IMR-90 (cell line): ENCODE measurements at regions not wholly inside any gene's neighbourhood (a gene's known extent, or its start where the extent isn't known, plus 50 kb on each side); places are given as distances from the start of the nearest gene placed in this dataset.

Experiments used
- ATAC-seq: fragments of 200-7000 bp; cut with Tn5 transposase; 2 replicates; pipeline ENCODE4 v1.9.1; 2020; ENCODE audit warnings: low read depth, mild to moderate bottlenecking, moderate library complexity
- BruUV-seq: library from RNA; stranded (reverse); fragments of 400-500 nt; replicated peaks from 2 replicates; lab custom pipeline; 2021; lab: Mats Ljungman, UMichigan
- CTCF ChIA-PET: fragments of 300-600 bp; formaldehyde crosslinking; extraction: SDS; loops from one replicate; lab custom pipeline; 2021; ENCODE audit warnings: antibody characterized with exemption; lab: Yijun Ruan, JAX
- POLR2A ChIA-PET: fragments of 300-600 bp; sonication (Branson Sonifier 250); formaldehyde crosslinking; loops from one replicate; lab custom pipeline; 2022; ENCODE audit warnings: antibody characterized with exemption; ENCODE audit not compliant: unreplicated experiment; lab: Charles Lee
- DNase-seq: peaks from one replicate; pipeline ENCODE4 v3.0.0; 2013
- H2AFZ ChIP-seq: replicated peaks from 2 replicates; pipeline ENCODE3; 2013; ENCODE audit warnings: low read length, mild to moderate bottlenecking; ENCODE audit not compliant: poor library complexity
- H2AK5ac ChIP-seq: 2 replicates; pipeline ENCODE4 v1.6.1; 2013; ENCODE audit warnings: low read depth, low read length, inconsistent platforms
- H2AK9ac ChIP-seq: replicated peaks from 2 replicates; pipeline ENCODE3; 2013; ENCODE audit warnings: mild to moderate bottlenecking, low read depth, low read length, moderate library complexity; ENCODE audit not compliant: poor library complexity
- H2BK120ac ChIP-seq: 2 replicates; pipeline ENCODE4 v1.6.1; 2013; ENCODE audit warnings: low read depth, low read length, inconsistent platforms
- H2BK15ac ChIP-seq: 3 replicates; pipeline ENCODE4 v1.6.1; 2013; ENCODE audit warnings: low read depth, low read length, inconsistent platforms
- H2BK20ac ChIP-seq: 2 replicates; pipeline ENCODE4 v1.6.1; 2013; ENCODE audit warnings: low read depth, mild to moderate bottlenecking, inconsistent platforms, low read length, moderate library complexity
- H2BK5ac ChIP-seq: 2 replicates; pipeline ENCODE4 v1.6.1; 2013; ENCODE audit warnings: mild to moderate bottlenecking, low read depth, low read length, inconsistent platforms; ENCODE audit not compliant: poor library complexity, severe bottlenecking
- H3K14ac ChIP-seq: replicated peaks from 2 replicates; pipeline ENCODE4 v1.6.1; 2013; ENCODE audit warnings: low read depth, low read length, inconsistent platforms
- H3K18ac ChIP-seq: 2 replicates; pipeline ENCODE4 v1.6.1; 2013; ENCODE audit warnings: low read depth, low read length, control low read depth
- H3K23ac ChIP-seq: 2 replicates; pipeline ENCODE4 v1.6.1; 2013; ENCODE audit warnings: low read depth, low read length, inconsistent platforms
- H3K27ac ChIP-seq: 2 replicates; pipeline ENCODE4 v1.5.1; 2013; ENCODE audit warnings: mild to moderate bottlenecking, control low read depth, low read length; ENCODE audit not compliant: insufficient read depth
- H3K27me3 ChIP-seq: 2 replicates; pipeline ENCODE4 v1.6.1; 2013; ENCODE audit warnings: low read length; ENCODE audit not compliant: control insufficient read depth, insufficient read depth
- H3K36me3 ChIP-seq: 2 replicates; pipeline ENCODE4 v1.6.1; 2013; ENCODE audit warnings: low read length, mixed read lengths; ENCODE audit not compliant: control insufficient read depth, insufficient read depth
- H3K4ac ChIP-seq: 2 replicates; pipeline ENCODE4 v1.6.1; 2013; ENCODE audit warnings: low read depth, low read length, inconsistent platforms
- H3K4me1 ChIP-seq: 2 replicates; pipeline ENCODE4 v1.6.1; 2013; ENCODE audit warnings: low read length, mixed read lengths; ENCODE audit not compliant: control insufficient read depth, insufficient read depth
- H3K4me2 ChIP-seq: 2 replicates; pipeline ENCODE4 v1.6.1; 2013; ENCODE audit warnings: low read depth, mild to moderate bottlenecking, control low read depth, low read length, moderate library complexity
- H3K4me3 ChIP-seq: 2 replicates; pipeline ENCODE4 v1.5.1; 2013; ENCODE audit warnings: low read depth, mild to moderate bottlenecking, control low read depth, low read length, moderate library complexity; ENCODE audit not compliant: insufficient read depth
- H3K56ac ChIP-seq: 2 replicates; pipeline ENCODE4 v1.6.1; 2013; ENCODE audit warnings: low read length, inconsistent platforms; ENCODE audit not compliant: insufficient read depth; ENCODE audit errors: extremely low read depth
- H3K79me1 ChIP-seq, 2 experiments: 2 replicates each; pipeline ENCODE4 v1.6.1; 2013; ENCODE audit warnings: low read length in 2 of 2, inconsistent platforms in 1 of 2, low read depth in 1 of 2
- H3K9ac ChIP-seq: 2 replicates; pipeline ENCODE4 v1.6.1; 2013; ENCODE audit warnings: low read depth, low read length, control low read depth
- H3K9me1 ChIP-seq: 2 replicates; pipeline ENCODE4 v1.6.1; 2013; ENCODE audit warnings: low read length, inconsistent platforms; ENCODE audit not compliant: insufficient read depth
- H3K9me3 ChIP-seq: 2 replicates; pipeline ENCODE4 v1.6.1; 2013; ENCODE audit warnings: low read length; ENCODE audit not compliant: control insufficient read depth, insufficient read depth
- H4K20me1 ChIP-seq: 2 replicates; pipeline ENCODE4 v1.6.1; 2013; ENCODE audit warnings: low read length, inconsistent platforms; ENCODE audit not compliant: insufficient read depth
- H4K5ac ChIP-seq: 2 replicates; pipeline ENCODE4 v1.6.1; 2013; ENCODE audit warnings: mild to moderate bottlenecking, low read depth, low read length, control low read depth
- H4K8ac ChIP-seq, 2 experiments: 2 replicates each; pipeline ENCODE4 v1.6.1; 2013; ENCODE audit warnings: low read depth in 2 of 2, low read length in 2 of 2, control low read depth in 1 of 2, inconsistent platforms in 1 of 2
- H4K91ac ChIP-seq: 2 replicates; pipeline ENCODE4 v1.6.1; 2013; ENCODE audit warnings: low read depth, low read length, inconsistent platforms; ENCODE audit not compliant: insufficient read depth
- BHLHE40 ChIP-seq: fragments of 150-350 bp; IDR thresholded peaks from 2 replicates; pipeline ENCODE4 v1.6.1; 2016; ENCODE audit warnings: mild to moderate bottlenecking, low read depth, low read length
- CEBPB ChIP-seq: IDR thresholded peaks from 2 replicates; pipeline ENCODE4 v1.6.1; 2012; ENCODE audit warnings: low read depth, low read length, improper control_type of control experiment
- CHD1 ChIP-seq: IDR thresholded peaks from 2 replicates; pipeline ENCODE4 v1.6.1; 2012; ENCODE audit warnings: low read depth, low read length, improper control_type of control experiment
- FOS ChIP-seq: fragments of 150-350 bp; IDR thresholded peaks from 2 replicates; pipeline ENCODE4 v1.6.1; 2016; ENCODE audit warnings: low read depth, low read length
- MAFK ChIP-seq: IDR thresholded peaks from 2 replicates; pipeline ENCODE4 v1.6.1; 2012; ENCODE audit warnings: low read depth, low read length, improper control_type of control experiment
- MAZ ChIP-seq: IDR thresholded peaks from 2 replicates; pipeline ENCODE4 v1.6.1; 2012; ENCODE audit warnings: low read depth, mild to moderate bottlenecking, low read length, improper control_type of control experiment, moderate library complexity, borderline replicate concordance
- MXI1 ChIP-seq: IDR thresholded peaks from 2 replicates; pipeline ENCODE4 v1.6.1; 2012; ENCODE audit warnings: low read depth, mild to moderate bottlenecking, low read length, moderate library complexity, borderline replicate concordance
- NFE2L2 ChIP-seq: fragments of 150-350 bp; IDR thresholded peaks from 2 replicates; pipeline ENCODE4 v1.6.1; 2016; ENCODE audit warnings: low read depth, mild to moderate bottlenecking, low read length
- POLR2A ChIP-seq: IDR thresholded peaks from 2 replicates; pipeline ENCODE4 v1.6.1; 2012; ENCODE audit warnings: mild to moderate bottlenecking, low read depth, low read length
- RAD21 ChIP-seq: IDR thresholded peaks from 2 replicates; pipeline ENCODE4 v1.6.1; 2012; ENCODE audit warnings: low read length, improper control_type of control experiment
- RCOR1 ChIP-seq: IDR thresholded peaks from 2 replicates; pipeline ENCODE4 v1.6.1; 2012; ENCODE audit warnings: mild to moderate bottlenecking, low read length, improper control_type of control experiment; ENCODE audit not compliant: insufficient replicate concordance
- RFX5 ChIP-seq: IDR thresholded peaks from 2 replicates; pipeline ENCODE4 v1.8.0; 2012; ENCODE audit warnings: low read depth, mild to moderate bottlenecking, low read length, moderate library complexity
- SMC3 ChIP-seq: fragments of 150-350 bp; IDR thresholded peaks from 2 replicates; pipeline ENCODE4 v1.6.1; 2016; ENCODE audit warnings: low read depth, mild to moderate bottlenecking, antibody characterized with exemption, low read length, moderate library complexity
- WGBS, 2 experiments: methylation state at CpG; one replicate each; pipeline versions ENCODE4 v1.1.5 to v1.1.7; 2013; ENCODE audit warnings: missing lambda C conversion rate in 2 of 2; ENCODE audit not compliant: insufficient read length in 1 of 2; ENCODE audit errors: extremely low coverage in 2 of 2; 5-methylcytosine and 5-hydroxymethylcytosine counted together
- dilution Hi-C: fragments of 300-500 bp; cut with HindIII; formaldehyde crosslinking; loops from one replicate; pipeline ENCODE4 v1.14.3; 2018; ENCODE audit warnings: low sequenced_read_pairs; ENCODE audit not compliant: unreplicated experiment
- in situ Hi-C: fragments of 300-500 bp; cut with MboI; formaldehyde crosslinking; loops from 3 replicates; pipeline ENCODE4 v1.14.3; 2019; ENCODE audit warnings: low sequenced_read_pairs, inconsistent platforms, mixed read lengths
- intact Hi-C: fragments of 100-400 bp; cut with micrococcal nuclease; formaldehyde crosslinking; loops from 2 replicates; pipeline ENCODE4 v1.10.0; 2022
- TF ChIP-seq, protein P1 (sequence below): conservative IDR thresholded peaks from 2 replicates; pipeline ENCODE4 v1.5.1; 2012; ENCODE audit warnings: mild to moderate bottlenecking, low read depth, low read length, improper control_type of control experiment
- TF ChIP-seq, protein P2 (sequence below): fragments of 150-350 bp; IDR thresholded peaks from 2 replicates; pipeline ENCODE4 v1.6.1; 2017; ENCODE audit warnings: mild to moderate bottlenecking, antibody characterized with exemption, low read length, low read depth
- TF ChIP-seq, protein P3 (sequence below): fragments of 150-350 bp; IDR thresholded peaks from 2 replicates; pipeline ENCODE4 v1.6.1; 2016; ENCODE audit warnings: low read depth, mild to moderate bottlenecking, low read length, moderate library complexity, borderline replicate concordance

DNA sequence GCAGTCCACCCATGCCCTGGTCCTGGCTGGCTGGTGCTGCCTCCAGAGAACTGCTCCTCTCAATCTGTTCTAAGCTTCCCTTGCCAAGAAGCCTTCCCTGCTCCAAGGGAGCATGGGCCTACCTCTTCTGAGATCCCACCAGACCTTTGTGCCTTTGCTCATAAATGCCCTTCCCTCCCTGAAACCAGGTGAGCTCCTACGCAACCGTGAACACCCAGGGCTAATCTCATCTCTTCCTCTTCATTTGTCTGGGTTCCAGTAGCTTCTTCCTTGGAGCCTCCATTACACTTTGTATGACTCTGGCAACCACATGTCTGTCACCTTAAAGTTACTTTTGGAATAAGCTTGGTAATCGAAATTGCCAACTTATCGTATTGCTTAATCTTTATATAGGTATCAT is 270.6 kb downstream of the PBX3 start:
- Histone ChIP-seq H4K8ac (no peak overlapping the region), H3K4me3 (no peak overlapping the region), H3K18ac (no peak overlapping the region), H3K14ac (no peak overlapping the region), H2AK9ac (no peak overlapping the region), H3K23ac (no peak overlapping the region), H3K36me3 (no peaks in the 10 kb centered on the region), H4K91ac (no peak overlapping the region), H3K56ac (no peak overlapping the region), H2BK15ac (no peak overlapping the region), H3K27ac (no peak overlapping the region), H3K4me2 (no peak overlapping the region), H2AFZ (no peak overlapping the region), H3K4me1 (no peaks in the 10 kb centered on the region), H4K5ac (no peak overlapping the region), H3K9ac (no peak overlapping the region), H2BK5ac (no peak overlapping the region), H3K4ac (no peak overlapping the region), H2BK120ac (no peak overlapping the region), H3K9me1 (no peaks in the 10 kb centered on the region), H3K79me1 (no peaks in the 10 kb centered on the region), H2AK5ac (no peak overlapping the region), H2BK20ac (no peak overlapping the region), H3K27me3 (peaks cover 10% of the 10 kb centered on the region), H3K9me3 (no peaks in the 10 kb centered on the region), H4K20me1 (no peaks in the 10 kb centered on the region)
- BruUV-seq, result no TSS peak
- intact Hi-C loops, result no loop called here
- DNase-seq (no peak), ATAC-seq (no peak)
- dilution Hi-C loops, result no loop called here
- in situ Hi-C loops, result no loop called here
- TF ChIP-seq, protein P1, sequence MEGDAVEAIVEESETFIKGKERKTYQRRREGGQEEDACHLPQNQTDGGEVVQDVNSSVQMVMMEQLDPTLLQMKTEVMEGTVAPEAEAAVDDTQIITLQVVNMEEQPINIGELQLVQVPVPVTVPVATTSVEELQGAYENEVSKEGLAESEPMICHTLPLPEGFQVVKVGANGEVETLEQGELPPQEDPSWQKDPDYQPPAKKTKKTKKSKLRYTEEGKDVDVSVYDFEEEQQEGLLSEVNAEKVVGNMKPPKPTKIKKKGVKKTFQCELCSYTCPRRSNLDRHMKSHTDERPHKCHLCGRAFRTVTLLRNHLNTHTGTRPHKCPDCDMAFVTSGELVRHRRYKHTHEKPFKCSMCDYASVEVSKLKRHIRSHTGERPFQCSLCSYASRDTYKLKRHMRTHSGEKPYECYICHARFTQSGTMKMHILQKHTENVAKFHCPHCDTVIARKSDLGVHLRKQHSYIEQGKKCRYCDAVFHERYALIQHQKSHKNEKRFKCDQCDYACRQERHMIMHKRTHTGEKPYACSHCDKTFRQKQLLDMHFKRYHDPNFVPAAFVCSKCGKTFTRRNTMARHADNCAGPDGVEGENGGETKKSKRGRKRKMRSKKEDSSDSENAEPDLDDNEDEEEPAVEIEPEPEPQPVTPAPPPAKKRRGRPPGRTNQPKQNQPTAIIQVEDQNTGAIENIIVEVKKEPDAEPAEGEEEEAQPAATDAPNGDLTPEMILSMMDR, result no peak
- no peak for TF ChIP-seq POLR2A
- TF ChIP-seq SMC3, result no peak
- TF ChIP-seq, protein P2, sequence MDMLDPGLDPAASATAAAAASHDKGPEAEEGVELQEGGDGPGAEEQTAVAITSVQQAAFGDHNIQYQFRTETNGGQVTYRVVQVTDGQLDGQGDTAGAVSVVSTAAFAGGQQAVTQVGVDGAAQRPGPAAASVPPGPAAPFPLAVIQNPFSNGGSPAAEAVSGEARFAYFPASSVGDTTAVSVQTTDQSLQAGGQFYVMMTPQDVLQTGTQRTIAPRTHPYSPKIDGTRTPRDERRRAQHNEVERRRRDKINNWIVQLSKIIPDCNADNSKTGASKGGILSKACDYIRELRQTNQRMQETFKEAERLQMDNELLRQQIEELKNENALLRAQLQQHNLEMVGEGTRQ, result no peak
- no peak for TF ChIP-seq MXI1
- TF ChIP-seq, protein P3, sequence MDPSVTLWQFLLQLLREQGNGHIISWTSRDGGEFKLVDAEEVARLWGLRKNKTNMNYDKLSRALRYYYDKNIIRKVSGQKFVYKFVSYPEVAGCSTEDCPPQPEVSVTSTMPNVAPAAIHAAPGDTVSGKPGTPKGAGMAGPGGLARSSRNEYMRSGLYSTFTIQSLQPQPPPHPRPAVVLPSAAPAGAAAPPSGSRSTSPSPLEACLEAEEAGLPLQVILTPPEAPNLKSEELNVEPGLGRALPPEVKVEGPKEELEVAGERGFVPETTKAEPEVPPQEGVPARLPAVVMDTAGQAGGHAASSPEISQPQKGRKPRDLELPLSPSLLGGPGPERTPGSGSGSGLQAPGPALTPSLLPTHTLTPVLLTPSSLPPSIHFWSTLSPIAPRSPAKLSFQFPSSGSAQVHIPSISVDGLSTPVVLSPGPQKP, result no peak
- no peak for TF ChIP-seq BHLHE40
- no peak for TF ChIP-seq RAD21
- no peak for TF ChIP-seq CHD1
- TF ChIP-seq MAZ, result no peak
- no peak for TF ChIP-seq MAFK
- TF ChIP-seq FOS, result no peak
- no peak for TF ChIP-seq CEBPB
- no peak for TF ChIP-seq RCOR1
- TF ChIP-seq NFE2L2, result no peak
- no peak for TF ChIP-seq RFX5
- POLR2A ChIA-PET, result no interaction called here
- WGBS, 2 experiments, result no CpG with 5 or more reads among the region's 4 CpGs
- CTCF ChIA-PET, result no interaction called here
